ENCODE measurements at regions not wholly inside any gene's neighbourhood (a gene's known extent, or its start where the extent isn't known, plus 50 kb on each side); places are given as distances from the start of the nearest gene placed in this dataset.

- TF ChIP-seq CTCF (IDR thresholded peaks at IDR 0.05) (no peak), POLR2A (IDR thresholded peaks at IDR 0.05) (no peak)
Measured at GRCh38 chr2:118686346-118686745, 161.1 kb downstream of the EN1 start.

Measured in adrenal gland (tissue), 5 donors.